OCI-LY1 (cell line): ENCODE measurements at regions not wholly inside any gene's neighbourhood (a gene's known extent, or its start where the extent isn't known, plus 50 kb on each side); places are given as distances from the start of the nearest gene placed in this dataset.

Source experiments
- H2AFZ ChIP-seq: fragments of 200-600 bp; sonication (generic), shearing (Covaris generic); 2 replicates; pipeline ENCODE4 v1.6.0; 2014; ENCODE audit warnings: antibody characterized with exemption, mild to moderate bottlenecking, low read length
- H3F3A ChIP-seq: fragments of 200-600 bp; sonication (generic), shearing (Covaris generic); 2 replicates; pipeline ENCODE4 v1.6.0; 2014; ENCODE audit warnings: mild to moderate bottlenecking, antibody characterized with exemption, low read length, moderate library complexity; ENCODE audit not compliant: insufficient read depth
- H3K27ac ChIP-seq: fragments of 200-600 bp; sonication (generic); 2 replicates; pipeline ENCODE4 v1.5.1; 2014; ENCODE audit warnings: low read length, mixed run types, mild to moderate bottlenecking, low read depth; ENCODE audit not compliant: poor library complexity, severe bottlenecking
- H3K27me3 ChIP-seq: fragments of 200-600 bp; sonication (generic); 2 replicates; pipeline ENCODE4 v1.6.0; 2014; ENCODE audit warnings: antibody characterized with exemption, mild to moderate bottlenecking, low read length, moderate library complexity; ENCODE audit not compliant: insufficient read depth
- H3K36me3 ChIP-seq: fragments of 200-600 bp; sonication (generic); 2 replicates; pipeline ENCODE4 v1.6.1; 2014; ENCODE audit warnings: mild to moderate bottlenecking, antibody characterized with exemption, low read length, moderate library complexity, mixed read lengths; ENCODE audit not compliant: insufficient read depth
- H3K4me1 ChIP-seq: fragments of 200-600 bp; sonication (generic); 2 replicates; pipeline ENCODE4 v1.5.1; 2014; ENCODE audit warnings: mild to moderate bottlenecking, low read length, moderate library complexity; ENCODE audit not compliant: insufficient read depth, severe bottlenecking
- H3K4me2 ChIP-seq: fragments of 200-600 bp; sonication (generic), shearing (Covaris generic); 2 replicates; pipeline ENCODE4 v1.6.1; 2014; ENCODE audit warnings: low read length
- H3K4me3 ChIP-seq: fragments of 200-600 bp; sonication (generic); 2 replicates; pipeline ENCODE4 v1.5.1; 2014; ENCODE audit warnings: low read length, low read depth, mild to moderate bottlenecking, mixed read lengths; ENCODE audit not compliant: poor library complexity, severe bottlenecking
- H3K79me2 ChIP-seq: fragments of 200-600 bp; shearing (Covaris generic); 2 replicates; pipeline ENCODE4 v1.6.1; 2016; ENCODE audit warnings: mixed run types, low read length, mixed read lengths; ENCODE audit not compliant: insufficient read depth
- H3K9ac ChIP-seq: fragments of 200-600 bp; sonication (generic), shearing (Covaris generic); 2 replicates; pipeline ENCODE4 v1.6.1; 2014; ENCODE audit warnings: mild to moderate bottlenecking, low read length, mixed read lengths
- H3K9me2 ChIP-seq: fragments of 200-600 bp; sonication (generic), shearing (Covaris generic); 2 replicates; pipeline ENCODE4 v1.6.1; 2014; ENCODE audit warnings: low read depth, mild to moderate bottlenecking, low read length, mixed read lengths
- H3K9me3 ChIP-seq: fragments of 200-600 bp; shearing (Covaris generic); 2 replicates; pipeline ENCODE4 v1.6.1; 2014; ENCODE audit warnings: low read length, mixed read lengths
- H4K20me1 ChIP-seq: fragments of 200-600 bp; sonication (generic), shearing (Covaris generic); 2 replicates; pipeline ENCODE4 v1.6.0; 2016; ENCODE audit warnings: mild to moderate bottlenecking, low read length; ENCODE audit not compliant: insufficient read depth
- CTCF ChIP-seq: fragments of 200-600 bp; sonication (generic), shearing (Covaris generic); IDR thresholded peaks from 2 replicates; pipeline ENCODE4 v1.5.1; 2017; ENCODE audit warnings: mild to moderate bottlenecking, antibody characterized with exemption, low read length, moderate library complexity, mixed read lengths
- EZH2 ChIP-seq: fragments of 200-600 bp; sonication (generic), shearing (Covaris generic); IDR thresholded peaks from 2 replicates; pipeline ENCODE4 v1.8.0; 2017; ENCODE audit warnings: borderline replicate concordance, mixed run types, mild to moderate bottlenecking, antibody characterized with exemption, low read length, moderate library complexity, mixed read lengths

- Histone ChIP-seq H3K27me3 (no peaks in the 10 kb centered on the region), H3K9ac (peak overlapping the region; percentile 80), H3K27ac (peak overlapping the region; percentile 84), H3F3A (no peaks in the 10 kb centered on the region), H3K4me3 (no peak overlapping the region), H4K20me1 (no peaks in the 10 kb centered on the region), H3K4me2 (no peak overlapping the region; the same call in 1 of the 2 replicates), H3K79me2 (no peaks in the 10 kb centered on the region), H3K4me1 (peaks cover 49% of the 10 kb centered on the region), H3K36me3 (no peaks in the 10 kb centered on the region), H3K9me3 (no peaks in the 10 kb centered on the region), H2AFZ (no peak overlapping the region), H3K9me2 (no peaks in the 10 kb centered on the region)
- TF ChIP-seq CTCF = no peak
- no peak for TF ChIP-seq EZH2
These were observed 235.9 kb downstream of the OR13H1 start for GRCh38 chrX:131779741-131780140.

GRCh38 chrX:131782646-131783045, 238.8 kb downstream of the OR13H1 start:
- TF ChIP-seq CTCF (no peak), EZH2 (no peak)
- peak overlapping the region; percentile 42; the same call in 1 of the 2 replicates for H3K9ac ChIP-seq
- H3K9me2 ChIP-seq = no peaks in the 10 kb centered on the region
- H3K36me3 ChIP-seq = no peaks in the 10 kb centered on the region
- peak overlapping the region; percentile 58 for H3K27ac ChIP-seq
- H3K9me3 ChIP-seq = no peaks in the 10 kb centered on the region
- no peaks in the 10 kb centered on the region for H3F3A ChIP-seq
- no peak overlapping the region for H2AFZ ChIP-seq
- no peaks in the 10 kb centered on the region for H3K27me3 ChIP-seq
- no peak overlapping the region for H3K4me3 ChIP-seq
- peaks cover 45% of the 10 kb centered on the region for H3K4me1 ChIP-seq
- peak overlapping the region; percentile 58 for H3K4me2 ChIP-seq
- H3K79me2 ChIP-seq = no peaks in the 10 kb centered on the region
- H4K20me1 ChIP-seq = no peaks in the 10 kb centered on the region

- H3K4me3 ChIP-seq = peak overlapping the region; percentile 51
- peak overlapping the region; percentile 58 for H3K27ac ChIP-seq
- no peaks in the 10 kb centered on the region for H4K20me1 ChIP-seq
- H3F3A ChIP-seq = no peaks in the 10 kb centered on the region
- TF ChIP-seq CTCF = peak; percentile 54; the same call in 1 of the 2 replicates
- no peak for TF ChIP-seq EZH2
- no peaks in the 10 kb centered on the region for H3K9me3 ChIP-seq
- H2AFZ ChIP-seq = no peak overlapping the region
- no peaks in the 10 kb centered on the region for H3K27me3 ChIP-seq
- peak overlapping the region; percentile 58 for H3K4me2 ChIP-seq
- no peaks in the 10 kb centered on the region for H3K9me2 ChIP-seq
- H3K4me1 ChIP-seq = peaks cover 34% of the 10 kb centered on the region
- peak overlapping the region; percentile 42 for H3K9ac ChIP-seq
- H3K36me3 ChIP-seq = no peaks in the 10 kb centered on the region
- H3K79me2 ChIP-seq = no peaks in the 10 kb centered on the region
These were observed 239.4 kb upstream of the STK26 start for GRCh38 chrX:131783555-131784308.
